ENCODE measurements at regions not wholly inside any gene's neighbourhood (a gene's known extent, or its start where the extent isn't known, plus 50 kb on each side); places are given as distances from the start of the nearest gene placed in this dataset.

- no peak overlapping the region for H3K27ac ChIP-seq
- CTCF ChIA-PET: no interaction called here
Observed at GRCh38 chr11:98549571-98549970, 471.2 kb upstream of the CNTN5 start.

GRCh38 chr11:98559961-98560360, 460.8 kb upstream of the CNTN5 start:
- POLR2A ChIA-PET (ENCODE audit: low non-redundant PET): no interaction called here

More at GRCh38 chr11:98549571-98549970, 471.2 kb upstream of the CNTN5 start:
- DNase-seq (ENCODE audit: low spot score): no peak
- TF ChIP-seq, protein P1, sequence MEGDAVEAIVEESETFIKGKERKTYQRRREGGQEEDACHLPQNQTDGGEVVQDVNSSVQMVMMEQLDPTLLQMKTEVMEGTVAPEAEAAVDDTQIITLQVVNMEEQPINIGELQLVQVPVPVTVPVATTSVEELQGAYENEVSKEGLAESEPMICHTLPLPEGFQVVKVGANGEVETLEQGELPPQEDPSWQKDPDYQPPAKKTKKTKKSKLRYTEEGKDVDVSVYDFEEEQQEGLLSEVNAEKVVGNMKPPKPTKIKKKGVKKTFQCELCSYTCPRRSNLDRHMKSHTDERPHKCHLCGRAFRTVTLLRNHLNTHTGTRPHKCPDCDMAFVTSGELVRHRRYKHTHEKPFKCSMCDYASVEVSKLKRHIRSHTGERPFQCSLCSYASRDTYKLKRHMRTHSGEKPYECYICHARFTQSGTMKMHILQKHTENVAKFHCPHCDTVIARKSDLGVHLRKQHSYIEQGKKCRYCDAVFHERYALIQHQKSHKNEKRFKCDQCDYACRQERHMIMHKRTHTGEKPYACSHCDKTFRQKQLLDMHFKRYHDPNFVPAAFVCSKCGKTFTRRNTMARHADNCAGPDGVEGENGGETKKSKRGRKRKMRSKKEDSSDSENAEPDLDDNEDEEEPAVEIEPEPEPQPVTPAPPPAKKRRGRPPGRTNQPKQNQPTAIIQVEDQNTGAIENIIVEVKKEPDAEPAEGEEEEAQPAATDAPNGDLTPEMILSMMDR (conservative IDR thresholded peaks at IDR 0.05; ENCODE audit: low read depth): no peak
- POLR2A ChIA-PET (ENCODE audit: low non-redundant PET): no interaction called here

GRCh38 chr11:98561252-98561651, 459.5 kb upstream of the CNTN5 start:
- H3K27ac ChIP-seq: no peak overlapping the region
- ChIA-PET POLR2A (ENCODE audit: low non-redundant PET) (interaction anchor here (0.6 kb wide), 1 partner anchor 1841 kb away, joined by 7 read pairs; no protein-coding TSS in a partner anchor), CTCF (no interaction called here)
- TF ChIP-seq, protein P1 (conservative IDR thresholded peaks at IDR 0.05; ENCODE audit: low read depth): no peak
- DNase-seq (ENCODE audit: low spot score): no peak

More at GRCh38 chr11:98559961-98560360, 460.8 kb upstream of the CNTN5 start:
- CTCF ChIA-PET: no interaction called here
- no peak overlapping the region for H3K27ac ChIP-seq
- DNase-seq (ENCODE audit: low spot score): no peak
- TF ChIP-seq, protein P1 (conservative IDR thresholded peaks at IDR 0.05; ENCODE audit: low read depth): no peak

DNA sequence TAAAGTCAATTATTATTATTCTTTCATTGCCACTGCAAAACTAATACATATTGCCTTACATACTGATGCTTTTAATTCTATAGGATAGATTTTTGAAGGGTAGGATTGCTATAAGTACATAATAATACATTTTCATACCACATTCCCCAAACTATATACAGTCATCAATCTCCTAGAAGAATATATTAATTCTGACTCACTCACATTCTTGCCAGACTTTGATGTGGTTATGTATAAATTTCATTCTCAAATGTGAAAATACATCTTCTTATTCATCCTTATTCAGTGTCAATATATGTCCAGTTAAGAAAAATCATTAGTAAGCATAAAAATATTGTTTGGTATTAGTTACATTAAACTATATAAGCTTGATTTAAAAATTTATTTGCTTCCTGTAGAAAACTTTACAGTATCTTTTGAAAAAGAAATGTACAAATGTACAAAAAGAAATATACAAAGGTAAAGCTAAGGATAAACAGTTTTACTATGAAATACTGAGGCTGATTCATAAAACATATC, 458.8 kb upstream of the CNTN5 start:
- CTCF ChIA-PET: no interaction called here
- POLR2A ChIA-PET (ENCODE audit: low non-redundant PET): interaction anchor here (0.6 kb wide), 1 partner anchor 1842 kb away, joined by 7 read pairs; no protein-coding TSS in a partner anchor
- TF ChIP-seq, protein P1 (conservative IDR thresholded peaks at IDR 0.05; ENCODE audit: low read depth): no peak
- peak; percentile 1 for DNase-seq (ENCODE audit: low spot score)
- no peak overlapping the region for H3K27ac ChIP-seq

GRCh38 chr11:98564233-98564632, 456.5 kb upstream of the CNTN5 start:
- TF ChIP-seq, protein P1 (conservative IDR thresholded peaks at IDR 0.05; ENCODE audit: low read depth): no peak
- no peak for DNase-seq (ENCODE audit: low spot score)
- ChIA-PET CTCF (no interaction called here), POLR2A (ENCODE audit: low non-redundant PET) (no interaction called here)
- H3K27ac ChIP-seq: no peak overlapping the region

DNA sequence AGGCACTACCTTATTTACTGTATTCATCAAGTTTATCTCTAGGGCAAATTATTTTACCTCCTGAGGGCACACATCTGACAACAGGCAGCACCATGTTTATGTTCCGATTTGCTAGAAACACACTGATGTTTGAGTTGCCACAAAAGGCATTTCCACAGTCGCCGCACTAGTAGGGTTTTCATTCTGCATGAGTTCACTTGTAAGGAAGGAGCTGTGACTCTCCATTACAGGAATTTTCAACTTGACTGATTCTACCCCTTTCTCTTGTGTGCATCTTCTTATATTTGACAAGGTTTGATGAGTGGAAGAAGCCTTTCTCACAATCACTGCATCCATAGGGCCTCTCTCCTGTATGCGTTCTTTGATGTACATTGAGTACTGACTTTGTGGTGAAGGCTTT, 455.9 kb upstream of the CNTN5 start:
- CTCF ChIA-PET: no interaction called here

More for the DNA sequence above, 455.9 kb upstream of the CNTN5 start:
- H3K27ac ChIP-seq: no peak overlapping the region
- POLR2A ChIA-PET (ENCODE audit: low non-redundant PET): no interaction called here
- no peak for DNase-seq (ENCODE audit: low spot score)
- TF ChIP-seq, protein P1 (conservative IDR thresholded peaks at IDR 0.05; ENCODE audit: low read depth): no peak

All from RWPE1 (cell line).